Skin epidermis (tissue), 12 donors: ENCODE measurements at regions not wholly inside any gene's neighbourhood (a gene's known extent, or its start where the extent isn't known, plus 50 kb on each side); places are given as distances from the start of the nearest gene placed in this dataset.

Source experiments
- H3K27ac ChIP-seq, 21 experiments: fragments of 200-600 bp; sonication (generic) in 11 of 21; one replicate each; pipeline ENCODE4 v1.5.0; 2020; ENCODE audit warnings: mild to moderate bottlenecking in 3 of 21, inconsistent platforms in 2 of 21, moderate library complexity in 2 of 21
- H3K4me3 ChIP-seq, 7 experiments: fragments of 200-600 bp; sonication (generic) in 2 of 7; one replicate each; pipeline ENCODE4 v1.5.0; 2020; ENCODE audit warnings: inconsistent platforms in 2 of 7, mild to moderate bottlenecking in 2 of 7, moderate library complexity in 1 of 7

- Histone ChIP-seq H3K4me3 (no peak overlapping the region), H3K27ac (peak overlapping the region in 1 of 21 experiments; percentile 9)
Observed at GRCh38 chr2:118670838-118671237, 176.6 kb downstream of the EN1 start.

GRCh38 chr2:118670276-118670675 is 177.2 kb downstream of the EN1 start:
- Histone ChIP-seq H3K27ac (peak overlapping the region in 2 of 21 experiments; percentile 39 to 52), H3K4me3 (no peak overlapping the region)

- peak overlapping the region in 4 of 21 experiments; percentile 4 to 52 (median 43) for H3K27ac ChIP-seq
Observed at GRCh38 chr2:118669654-118670053, 177.8 kb downstream of the EN1 start.

GRCh38 chr2:118668431-118669424 is 178.7 kb downstream of the EN1 start:
- H3K4me3 ChIP-seq, result no peak overlapping the region
- peak overlapping the region in 7 of 21 experiments; percentile 9 to 77 (median 56) for H3K27ac ChIP-seq

More at GRCh38 chr2:118669654-118670053, 177.8 kb downstream of the EN1 start:
- no peak overlapping the region for H3K4me3 ChIP-seq

GRCh38 chr2:118667964-118668363 is 179.5 kb downstream of the EN1 start:
- Histone ChIP-seq H3K27ac (peak overlapping the region in 7 of 21 experiments; percentile 9 to 77 (median 56)), H3K4me3 (no peak overlapping the region)

GRCh38 chr2:118667348-118667747 is 180.1 kb downstream of the EN1 start:
- Histone ChIP-seq H3K27ac (no peak overlapping the region), H3K4me3 (no peak overlapping the region)

GRCh38 chr2:118665784-118666529 is 181.5 kb downstream of the EN1 start:
- H3K27ac ChIP-seq, result no peak overlapping the region
- H3K4me3 ChIP-seq, result no peak overlapping the region

- no peak overlapping the region for H3K4me3 ChIP-seq
- H3K27ac ChIP-seq, result no peak overlapping the region
Observed at GRCh38 chr2:118661179-118661578, 186.3 kb downstream of the EN1 start.

GRCh38 chr2:118658596-118659198 is 188.8 kb downstream of the EN1 start:
- Histone ChIP-seq H3K4me3 (no peak overlapping the region), H3K27ac (peak overlapping the region in 1 of 21 experiments; percentile 1)

GRCh38 chr2:118657466-118657865 is 190.0 kb downstream of the EN1 start:
- Histone ChIP-seq H3K4me3 (no peak overlapping the region), H3K27ac (no peak overlapping the region)

GRCh38 chr2:118654945-118655344 is 192.5 kb downstream of the EN1 start:
- no peak overlapping the region for H3K27ac ChIP-seq
- no peak overlapping the region for H3K4me3 ChIP-seq

GRCh38 chr2:118650327-118650726 is 197.1 kb downstream of the EN1 start:
- Histone ChIP-seq H3K27ac (no peak overlapping the region), H3K4me3 (no peak overlapping the region)

- H3K4me3 ChIP-seq, result no peak overlapping the region
- no peak overlapping the region for H3K27ac ChIP-seq
Observed at GRCh38 chr2:118645876-118646275, 201.6 kb downstream of the EN1 start.

GRCh38 chr2:118644190-118644589 is 203.3 kb downstream of the EN1 start:
- H3K27ac ChIP-seq, result no peak overlapping the region
- no peak overlapping the region for H3K4me3 ChIP-seq

- no peak overlapping the region for H3K4me3 ChIP-seq
Observed at GRCh38 chr2:118643294-118643693, 204.2 kb downstream of the EN1 start.

GRCh38 chr2:118642501-118642900 is 204.9 kb downstream of the EN1 start:
- no peak overlapping the region for H3K27ac ChIP-seq

More at GRCh38 chr2:118643294-118643693, 204.2 kb downstream of the EN1 start:
- H3K27ac ChIP-seq, result no peak overlapping the region

GRCh38 chr2:118641711-118642110 is 205.7 kb downstream of the EN1 start:
- Histone ChIP-seq H3K27ac (no peak overlapping the region), H3K4me3 (no peak overlapping the region)

More at GRCh38 chr2:118642501-118642900, 204.9 kb downstream of the EN1 start:
- no peak overlapping the region for H3K4me3 ChIP-seq

- Histone ChIP-seq H3K27ac (no peak overlapping the region), H3K4me3 (no peak overlapping the region)
Observed at GRCh38 chr2:118639371-118639770, 208.1 kb downstream of the EN1 start.

- Histone ChIP-seq H3K27ac (no peak overlapping the region), H3K4me3 (no peak overlapping the region)
Observed at GRCh38 chr2:118638453-118638852, 209.0 kb downstream of the EN1 start.

GRCh38 chr2:118635891-118636290 is 211.6 kb downstream of the EN1 start:
- H3K27ac ChIP-seq, result no peak overlapping the region
- H3K4me3 ChIP-seq, result no peak overlapping the region
